H1 (cell line): ENCODE measurements at regions not wholly inside any gene's neighbourhood (a gene's known extent, or its start where the extent isn't known, plus 50 kb on each side); places are given as distances from the start of the nearest gene placed in this dataset.
"Not testable (repeated sequence)": the region's sequence is repeated elsewhere in the genome, so short reads cannot be mapped to it uniquely, and the experiment has no call there.

Experiments used
- BRCA1 ChIP-seq: IDR thresholded peaks from 2 replicates; pipeline ENCODE4 v1.6.1; 2012; ENCODE audit warnings: low read depth, low read length, improper control_type of control experiment
- RXRA ChIP-seq: IDR thresholded peaks from 2 replicates; pipeline ENCODE4 v1.6.1; 2011; ENCODE audit warnings: low read depth, mild to moderate bottlenecking, low read length, moderate library complexity; ENCODE audit not compliant: insufficient read depth
- TF ChIP-seq, protein P1 (sequence below), 3 experiments: IDR thresholded peaks; 1 replicate in 2 of 3; 2 replicates in 1 of 3; pipeline versions ENCODE4 v1.5.1 to v1.6.1; 2011; ENCODE audit warnings: low read length in 3 of 3, mild to moderate bottlenecking in 3 of 3, inconsistent platforms in 2 of 3, low read depth in 1 of 3, moderate library complexity in 1 of 3; ENCODE audit not compliant: insufficient read depth in 1 of 3; ENCODE audit errors: control extremely low read depth in 1 of 3
- TF ChIP-seq, protein P2 (sequence below): IDR thresholded peaks from 2 replicates; pipeline ENCODE4 v1.6.1; 2011; ENCODE audit warnings: low read depth, mild to moderate bottlenecking, low read length; ENCODE audit not compliant: insufficient read depth

DNA sequence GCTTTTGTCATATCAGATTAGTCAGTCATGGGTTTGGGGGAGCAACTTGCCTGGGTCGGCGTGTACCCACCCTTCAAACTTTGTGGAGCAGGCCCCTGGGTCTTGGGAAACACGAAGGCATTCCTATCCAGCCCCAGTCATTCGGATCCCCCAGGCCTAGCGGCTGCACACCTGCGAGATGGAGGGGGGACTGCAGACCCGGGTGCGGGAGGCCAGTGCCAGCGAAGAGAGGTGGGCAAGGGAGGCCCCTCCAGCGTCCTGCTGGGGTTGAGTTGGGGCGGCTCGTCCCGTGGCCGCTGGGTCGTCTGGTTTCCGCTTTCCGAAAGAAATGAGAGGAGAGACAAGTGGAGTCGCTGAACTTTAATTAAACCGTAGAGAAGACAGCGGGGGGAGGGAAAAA lies 112.2 kb upstream of the FOXD4L5 start:
- TF ChIP-seq, protein P1, sequence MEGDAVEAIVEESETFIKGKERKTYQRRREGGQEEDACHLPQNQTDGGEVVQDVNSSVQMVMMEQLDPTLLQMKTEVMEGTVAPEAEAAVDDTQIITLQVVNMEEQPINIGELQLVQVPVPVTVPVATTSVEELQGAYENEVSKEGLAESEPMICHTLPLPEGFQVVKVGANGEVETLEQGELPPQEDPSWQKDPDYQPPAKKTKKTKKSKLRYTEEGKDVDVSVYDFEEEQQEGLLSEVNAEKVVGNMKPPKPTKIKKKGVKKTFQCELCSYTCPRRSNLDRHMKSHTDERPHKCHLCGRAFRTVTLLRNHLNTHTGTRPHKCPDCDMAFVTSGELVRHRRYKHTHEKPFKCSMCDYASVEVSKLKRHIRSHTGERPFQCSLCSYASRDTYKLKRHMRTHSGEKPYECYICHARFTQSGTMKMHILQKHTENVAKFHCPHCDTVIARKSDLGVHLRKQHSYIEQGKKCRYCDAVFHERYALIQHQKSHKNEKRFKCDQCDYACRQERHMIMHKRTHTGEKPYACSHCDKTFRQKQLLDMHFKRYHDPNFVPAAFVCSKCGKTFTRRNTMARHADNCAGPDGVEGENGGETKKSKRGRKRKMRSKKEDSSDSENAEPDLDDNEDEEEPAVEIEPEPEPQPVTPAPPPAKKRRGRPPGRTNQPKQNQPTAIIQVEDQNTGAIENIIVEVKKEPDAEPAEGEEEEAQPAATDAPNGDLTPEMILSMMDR (IDR thresholded peaks at IDR 0.05; ENCODE audit: control extremely low read depth in 1 of 3, insufficient read depth in 1 of 3, low read depth in 1 of 3, low read length in 3 of 3): not testable (repeated sequence)
- not testable (repeated sequence) for TF ChIP-seq RXRA, BRCA1
- TF ChIP-seq, protein P2, sequence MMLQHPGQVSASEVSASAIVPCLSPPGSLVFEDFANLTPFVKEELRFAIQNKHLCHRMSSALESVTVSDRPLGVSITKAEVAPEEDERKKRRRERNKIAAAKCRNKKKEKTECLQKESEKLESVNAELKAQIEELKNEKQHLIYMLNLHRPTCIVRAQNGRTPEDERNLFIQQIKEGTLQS: not testable (repeated sequence)
